Colonic mucosa (tissue), 4 donors: ENCODE measurements at regions not wholly inside any gene's neighbourhood (a gene's known extent, or its start where the extent isn't known, plus 50 kb on each side); places are given as distances from the start of the nearest gene placed in this dataset.
"Not testable (repeated sequence)": the region's sequence is repeated elsewhere in the genome, so short reads cannot be mapped to it uniquely, and the experiment has no call there.

ENCODE experiments used
- DNase-seq: peaks from one replicate; pipeline ENCODE4 v3.0.0-alpha.2; 2020
- H3K27ac ChIP-seq: fragments of 200-600 bp; one replicate; pipeline ENCODE4 v1.8.0; 2021
- H3K27me3 ChIP-seq: fragments of 200-600 bp; one replicate; pipeline ENCODE4 v1.8.0; 2021
- H3K36me3 ChIP-seq: fragments of 200-600 bp; one replicate; pipeline ENCODE4 v1.8.0; 2021
- H3K4me1 ChIP-seq: fragments of 200-600 bp; one replicate; pipeline ENCODE4 v1.8.0; 2021; ENCODE audit warnings: mild to moderate bottlenecking
- H3K4me3 ChIP-seq: fragments of 200-600 bp; one replicate; pipeline ENCODE4 v1.8.0; 2021
- H3K9ac ChIP-seq, 2 donors: one replicate each; pipeline ENCODE4 v1.7.0; 2013; ENCODE audit warnings: control low read depth in 2 of 2, low read depth in 2 of 2, low read length in 2 of 2
- H3K9me3 ChIP-seq: fragments of 200-600 bp; one replicate; pipeline ENCODE4 v1.8.0; 2021
- CTCF ChIP-seq: fragments of 200-600 bp; IDR thresholded peaks from one replicate; pipeline ENCODE4 v1.8.0; 2022; ENCODE audit warnings: antibody characterized with exemption, mild to moderate bottlenecking
- intact Hi-C: fragments of 100-400 bp; cut with DNase I; formaldehyde crosslinking; loops from one replicate; pipeline ENCODE4 v1.14.1; 2022
- donor health status: healthy.
- donor health status: DM: no; HTN: no; CAD: no.
- donor health status: DM: no; HTN: no; CAD: no.

- Histone ChIP-seq H3K4me1 (no peaks in the 10 kb centered on the region), H3K27ac (no peak overlapping the region), H3K9ac (no peak overlapping the region), H3K4me3 (no peak overlapping the region), H3K36me3 (no peaks in the 10 kb centered on the region), H3K27me3 (no peaks in the 10 kb centered on the region), H3K9me3 (no peaks in the 10 kb centered on the region)
- intact Hi-C loops: no loop called here
- TF ChIP-seq CTCF: no peak
- DNase-seq: no peak
These were observed 2005.7 kb downstream of the MRPL39 start for GRCh38 chr21:23601549-23601948.

GRCh38 chr21:23593582-23593981, 2013.7 kb downstream of the MRPL39 start:
- TF ChIP-seq CTCF: no peak
- Histone ChIP-seq H3K27me3 (no peaks in the 10 kb centered on the region), H3K27ac (no peak overlapping the region), H3K9ac (no peak overlapping the region), H3K4me1 (no peaks in the 10 kb centered on the region), H3K9me3 (no peaks in the 10 kb centered on the region), H3K36me3 (no peaks in the 10 kb centered on the region), H3K4me3 (no peak overlapping the region)
- intact Hi-C loops: no loop called here
- no peak for DNase-seq

- no peak for TF ChIP-seq CTCF
- no peaks in the 10 kb centered on the region for H3K4me1 ChIP-seq
- H3K9ac ChIP-seq: no peak overlapping the region
These were observed 2021.9 kb downstream of the MRPL39 start for GRCh38 chr21:23585419-23585818.

GRCh38 chr21:23579573-23579972, 2027.7 kb downstream of the MRPL39 start:
- no peak overlapping the region for H3K4me3 ChIP-seq
- H3K27ac ChIP-seq: no peak overlapping the region
- TF ChIP-seq CTCF: no peak
- H3K9me3 ChIP-seq: no peaks in the 10 kb centered on the region
- no peaks in the 10 kb centered on the region for H3K36me3 ChIP-seq
- H3K27me3 ChIP-seq: no peaks in the 10 kb centered on the region
- H3K9ac ChIP-seq: no peak overlapping the region
- DNase-seq: no peak
- intact Hi-C loops: no loop called here
- no peaks in the 10 kb centered on the region for H3K4me1 ChIP-seq

More at GRCh38 chr21:23585419-23585818, 2021.9 kb downstream of the MRPL39 start:
- Histone ChIP-seq H3K27ac (no peak overlapping the region), H3K4me3 (no peak overlapping the region), H3K27me3 (no peaks in the 10 kb centered on the region), H3K9me3 (no peaks in the 10 kb centered on the region), H3K36me3 (no peaks in the 10 kb centered on the region)
- no peak for DNase-seq
- intact Hi-C loops: no loop called here

GRCh38 chr21:23578027-23578426, 2029.3 kb downstream of the MRPL39 start:
- Histone ChIP-seq H3K27me3 (no peaks in the 10 kb centered on the region), H3K9ac (no peak overlapping the region), H3K27ac (no peak overlapping the region), H3K4me1 (no peaks in the 10 kb centered on the region), H3K36me3 (no peaks in the 10 kb centered on the region), H3K9me3 (no peaks in the 10 kb centered on the region), H3K4me3 (no peak overlapping the region)
- no peak for TF ChIP-seq CTCF
- DNase-seq: no peak
- intact Hi-C loops: no loop called here

GRCh38 chr21:23574932-23575331, 2032.3 kb downstream of the MRPL39 start:
- Histone ChIP-seq H3K4me1 (no peaks in the 10 kb centered on the region), H3K4me3 (no peak overlapping the region), H3K9ac (no peak overlapping the region), H3K9me3 (no peaks in the 10 kb centered on the region), H3K27ac (no peak overlapping the region), H3K36me3 (no peaks in the 10 kb centered on the region), H3K27me3 (no peaks in the 10 kb centered on the region)
- no peak for TF ChIP-seq CTCF
- intact Hi-C loops: no loop called here
- DNase-seq: no peak

- intact Hi-C loops, H3K27ac ChIP-seq, H3K9ac ChIP-seq, H3K4me1 ChIP-seq, H3K9me3 ChIP-seq, H3K4me3 ChIP-seq, H3K27me3 ChIP-seq, DNase-seq, H3K36me3 ChIP-seq: not testable (repeated sequence)
These were observed 2058.4 kb downstream of the MRPL39 start for GRCh38 chr21:23548924-23549323.
